SK-N-SH treated with all-trans-retinoic acid at 6 μM for 48 hours (cell line): ENCODE measurements at regions not wholly inside any gene's neighbourhood (a gene's known extent, or its start where the extent isn't known, plus 50 kb on each side); places are given as distances from the start of the nearest gene placed in this dataset.

Source experiments
- ATAC-seq: fragments of 200-7000 bp; cut with Tn5 transposase; 3 replicates; pipeline ENCODE4 v1.9.1; 2020; ENCODE audit warnings: mild to moderate bottlenecking, moderate library complexity
- ARNTL ChIP-seq: fragments of 450-650 bp; formaldehyde crosslinking; IDR thresholded peaks from 2 replicates; pipeline ENCODE4 v1.5.0; 2020; ENCODE audit warnings: low read depth, mild to moderate bottlenecking, moderate library complexity, borderline replicate concordance
- BACH2 ChIP-seq: fragments of 250-450 bp; sonication (Bioruptor Pico); IDR thresholded peaks from 2 replicates; pipeline ENCODE4 v1.9.0; 2021; ENCODE audit warnings: mild to moderate bottlenecking, borderline replicate concordance
- CREB5 ChIP-seq: fragments of 250-450 bp; sonication (Bioruptor Pico); IDR thresholded peaks from 2 replicates; pipeline ENCODE4 v1.5.1; 2020; ENCODE audit warnings: low read depth, mild to moderate bottlenecking, moderate library complexity
- CSDC2 ChIP-seq: fragments of 250-450 bp; sonication (Bioruptor Pico); IDR thresholded peaks from 2 replicates; pipeline ENCODE4 v1.5.0; 2020; ENCODE audit warnings: mild to moderate bottlenecking, moderate library complexity
- ESRRG ChIP-seq: fragments of 250-450 bp; sonication (Bioruptor Pico); IDR thresholded peaks from 2 replicates; pipeline ENCODE4 v1.6.1; 2021; ENCODE audit warnings: mild to moderate bottlenecking
- GLIS3 ChIP-seq: fragments of 250-450 bp; sonication (Bioruptor Pico); IDR thresholded peaks from 2 replicates; pipeline ENCODE4 v1.5.0; 2020; ENCODE audit warnings: mild to moderate bottlenecking, moderate library complexity
- ISL1 ChIP-seq: fragments of 250-450 bp; sonication (Bioruptor Pico); IDR thresholded peaks from 2 replicates; pipeline ENCODE4 v2.1.2; 2022; ENCODE audit warnings: mild to moderate bottlenecking, moderate library complexity
- OSR1 ChIP-seq: fragments of 250-450 bp; sonication (Bioruptor Pico); IDR thresholded peaks from 2 replicates; pipeline ENCODE4 v1.8.0; 2022; ENCODE audit warnings: moderate library complexity, mild to moderate bottlenecking, inconsistent platforms
- POU6F1 ChIP-seq: fragments of 250-450 bp; sonication (Bioruptor Pico); IDR thresholded peaks from 2 replicates; pipeline ENCODE4 v1.8.0; 2021; ENCODE audit warnings: low read depth, mild to moderate bottlenecking, moderate library complexity, borderline replicate concordance
- PPARA ChIP-seq: fragments of 250-450 bp; sonication (Bioruptor Pico); IDR thresholded peaks from 2 replicates; pipeline ENCODE4 v1.5.0; 2020; ENCODE audit warnings: mild to moderate bottlenecking, borderline replicate concordance
- RARB ChIP-seq: fragments of 250-450 bp; sonication (Bioruptor Pico); IDR thresholded peaks from 2 replicates; pipeline ENCODE4 v1.8.0; 2021; ENCODE audit warnings: mild to moderate bottlenecking, moderate library complexity
- SNAI2 ChIP-seq: fragments of 250-450 bp; sonication (Bioruptor Pico); IDR thresholded peaks from 2 replicates; pipeline ENCODE4 v1.5.0; 2020; ENCODE audit warnings: mild to moderate bottlenecking, moderate library complexity
- TCF4 ChIP-seq: fragments of 250-450 bp; sonication (Bioruptor Pico); IDR thresholded peaks from 2 replicates; pipeline ENCODE4 v1.8.0; 2021; ENCODE audit warnings: mild to moderate bottlenecking, moderate library complexity, borderline replicate concordance
- TOX ChIP-seq: fragments of 250-450 bp; sonication (Bioruptor Pico); IDR thresholded peaks from 2 replicates; pipeline ENCODE4 v1.8.0; 2021; ENCODE audit warnings: mild to moderate bottlenecking, moderate library complexity, borderline replicate concordance
- TSHZ2 ChIP-seq: fragments of 250-450 bp; sonication (Bioruptor Pico); IDR thresholded peaks from 2 replicates; pipeline ENCODE4 v1.5.0; 2020; ENCODE audit warnings: mild to moderate bottlenecking, moderate library complexity
- ZC3H10 ChIP-seq: fragments of 250-450 bp; sonication (Bioruptor Pico); IDR thresholded peaks from 2 replicates; pipeline ENCODE4 v1.5.1; 2021; ENCODE audit warnings: mild to moderate bottlenecking, moderate library complexity
- ZFP3 ChIP-seq: fragments of 250-450 bp; sonication (Bioruptor Pico); IDR thresholded peaks from 2 replicates; pipeline ENCODE4 v1.5.0; 2020; ENCODE audit warnings: mild to moderate bottlenecking, moderate library complexity
- ZFP30 ChIP-seq: fragments of 450-650 bp; formaldehyde crosslinking; IDR thresholded peaks from 2 replicates; pipeline ENCODE4 v1.5.0; 2022; ENCODE audit warnings: mild to moderate bottlenecking, moderate library complexity
- ZNF565 ChIP-seq: fragments of 450-650 bp; formaldehyde crosslinking; conservative IDR thresholded peaks from 2 replicates; pipeline ENCODE4 v1.5.0; 2020; ENCODE audit warnings: low read depth, mild to moderate bottlenecking, moderate library complexity
- ZNF8 ChIP-seq: fragments of 450-650 bp; formaldehyde crosslinking; IDR thresholded peaks from 2 replicates; pipeline ENCODE4 v1.5.0; 2020; ENCODE audit warnings: mild to moderate bottlenecking, moderate library complexity

- ATAC-seq = no peak
- TF ChIP-seq ESRRG (CRISPR knock-in tag) = no peak
- no peak for TF ChIP-seq ARNTL (CRISPR knock-in tag)
- TF ChIP-seq ZFP3 (CRISPR knock-in tag) = no peak
- no peak for TF ChIP-seq BACH2
- TF ChIP-seq TOX = no peak
- no peak for TF ChIP-seq SNAI2 (CRISPR knock-in tag)
- no peak for TF ChIP-seq POU6F1 (CRISPR knock-in tag)
- TF ChIP-seq ZFP30 (CRISPR knock-in tag) = no peak
- TF ChIP-seq TCF4 (CRISPR knock-in tag) = no peak
- TF ChIP-seq OSR1 (CRISPR knock-in tag) = no peak
- no peak for TF ChIP-seq PPARA (CRISPR knock-in tag)
- TF ChIP-seq ZC3H10 (CRISPR knock-in tag) = no peak
- TF ChIP-seq GLIS3 = no peak
- TF ChIP-seq, all 23 proteins: peak for 0
Measured at GRCh38 chr20:21008951-21009350, 97.2 kb downstream of the LINC00237 start.

- TF ChIP-seq POU6F1 (CRISPR knock-in tag) (no peak), ARNTL (CRISPR knock-in tag) (no peak), ZC3H10 (CRISPR knock-in tag) (no peak)
- no peak for ATAC-seq
Measured at GRCh38 chr20:21006611-21007010, 99.5 kb downstream of the LINC00237 start.

- TF ChIP-seq ZNF565 = no peak
- no peak for ATAC-seq
Measured at GRCh38 chr20:21004386-21005076, 101.6 kb downstream of the LINC00237 start.

GRCh38 chr20:21003902-21004301 is 102.3 kb downstream of the LINC00237 start:
- ATAC-seq = no peak
- TF ChIP-seq BACH2 (no peak), TCF4 (CRISPR knock-in tag) (no peak), POU6F1 (CRISPR knock-in tag) (no peak), TSHZ2 (CRISPR knock-in tag) (no peak), ARNTL (CRISPR knock-in tag) (no peak), CREB5 (CRISPR knock-in tag) (no peak), ZNF565 (no peak), RARB (CRISPR knock-in tag) (no peak), ZC3H10 (CRISPR knock-in tag) (no peak), ISL1 (no peak), ZNF8 (CRISPR knock-in tag) (no peak), PPARA (CRISPR knock-in tag) (no peak), CSDC2 (CRISPR knock-in tag) (no peak), GLIS3 (no peak), ZFP30 (CRISPR knock-in tag) (no peak)
- TF ChIP-seq, all 23 proteins: peak for 0
